ENCODE measurements at regions not wholly inside any gene's neighbourhood (a gene's known extent, or its start where the extent isn't known, plus 50 kb on each side); places are given as distances from the start of the nearest gene placed in this dataset.

- TF ChIP-seq CTCF (conservative IDR thresholded peaks at IDR 0.05; ENCODE audit: low read depth, low read length), result no peak
- TF ChIP-seq EZH2 (IDR thresholded peaks at IDR 0.05; ENCODE audit: borderline replicate concordance, low read depth, low read length, poor library complexity, severe bottlenecking), result no peak
Measured at GRCh38 chr7:131970602-131971001, 414.2 kb upstream of the PODXL start.

All from A673 (cell line).